Neuronal stem cell (in vitro differentiated cells): ENCODE measurements at regions not wholly inside any gene's neighbourhood (a gene's known extent, or its start where the extent isn't known, plus 50 kb on each side); places are given as distances from the start of the nearest gene placed in this dataset.

Experiments
- DNase-seq: peaks from one replicate; pipeline ENCODE4 v3.0.0-alpha.2; 2013; ENCODE audit warnings: low spot score
- H2AFZ ChIP-seq: one replicate; pipeline ENCODE4 v1.6.1; 2013; ENCODE audit warnings: mild to moderate bottlenecking, low read length, inconsistent platforms
- H2AK5ac ChIP-seq: 2 replicates; pipeline ENCODE4 v1.6.1; 2013; ENCODE audit warnings: low read depth, mild to moderate bottlenecking, inconsistent platforms, low read length, moderate library complexity, mixed read lengths
- H2BK120ac ChIP-seq: 2 replicates; pipeline ENCODE4 v1.6.1; 2013; ENCODE audit warnings: low read depth, mild to moderate bottlenecking, inconsistent platforms, low read length, moderate library complexity, mixed read lengths
- H2BK12ac ChIP-seq: one replicate; pipeline ENCODE4 v1.6.1; 2013; ENCODE audit warnings: low read length, inconsistent platforms
- H2BK15ac ChIP-seq: 2 replicates; pipeline ENCODE4 v1.6.1; 2013; ENCODE audit warnings: mild to moderate bottlenecking, low read length, inconsistent platforms, mixed read lengths
- H2BK5ac ChIP-seq: one replicate; pipeline ENCODE4 v1.6.1; 2013; ENCODE audit warnings: inconsistent platforms, mild to moderate bottlenecking, low read length, moderate library complexity
- H3K14ac ChIP-seq: one replicate; pipeline ENCODE4 v1.6.1; 2013; ENCODE audit warnings: low read length, inconsistent platforms
- H3K18ac ChIP-seq: 2 replicates; pipeline ENCODE4 v1.6.1; 2013; ENCODE audit warnings: low read length, inconsistent platforms
- H3K23ac ChIP-seq: 2 replicates; pipeline ENCODE4 v1.6.1; 2013; ENCODE audit warnings: low read depth, mild to moderate bottlenecking, mixed read lengths, low read length, inconsistent platforms; ENCODE audit not compliant: poor library complexity
- H3K27ac ChIP-seq: replicated peaks from 3 replicates; pipeline ENCODE4 v1.5.1; 2013; ENCODE audit warnings: low read length, inconsistent platforms
- H3K27me3 ChIP-seq, 3 experiments: 2 replicates each; pipeline ENCODE4 v1.6.1; 2013; ENCODE audit warnings: low read length in 3 of 3, mild to moderate bottlenecking in 2 of 3, inconsistent platforms in 1 of 3, low read depth in 1 of 3, mixed read lengths in 1 of 3, moderate library complexity in 1 of 3; ENCODE audit not compliant: control insufficient read depth in 3 of 3, insufficient read depth in 3 of 3
- H3K36me3 ChIP-seq, 2 donors: replicated peaks in 1 of 2; 2 replicates each; pipeline ENCODE4 v1.6.1; 2013; ENCODE audit warnings: low read length in 2 of 2; ENCODE audit not compliant: control insufficient read depth in 2 of 2, insufficient read depth in 2 of 2
- H3K4ac ChIP-seq: 2 replicates; pipeline ENCODE4 v1.6.1; 2013; ENCODE audit warnings: inconsistent platforms, mild to moderate bottlenecking, low read length, moderate library complexity
- H3K4me1 ChIP-seq, 2 donors: 1 replicate in 1 of 2; 2 replicates in 1 of 2; pipeline ENCODE4 v1.6.1; 2013; ENCODE audit warnings: low read length in 2 of 2, low read depth in 1 of 2; ENCODE audit not compliant: control insufficient read depth in 2 of 2, insufficient read depth in 1 of 2
- H3K4me2 ChIP-seq: one replicate; pipeline ENCODE4 v1.6.1; 2013; ENCODE audit warnings: mild to moderate bottlenecking, low read length, inconsistent platforms; ENCODE audit not compliant: insufficient read depth, poor library complexity, severe bottlenecking
- H3K4me3 ChIP-seq, 2 donors: 2 replicates each; pipeline ENCODE4 v1.5.1; 2013; ENCODE audit warnings: low read length in 2 of 2, mild to moderate bottlenecking in 2 of 2, inconsistent platforms in 1 of 2, moderate library complexity in 1 of 2
- H3K79me1 ChIP-seq: one replicate; pipeline ENCODE4 v1.6.1; 2013; ENCODE audit warnings: low read depth, mild to moderate bottlenecking, inconsistent platforms, low read length, moderate library complexity
- H3K9ac ChIP-seq: one replicate; pipeline ENCODE4 v1.6.1; 2013; ENCODE audit warnings: mild to moderate bottlenecking, low read depth, low read length, inconsistent platforms; ENCODE audit not compliant: poor library complexity
- H3K9me3 ChIP-seq, 2 donors: replicated peaks in 1 of 2; 2 replicates each; pipeline versions ENCODE3 to v1.6.1; 2013; ENCODE audit warnings: low read length in 2 of 2, mild to moderate bottlenecking in 2 of 2, inconsistent platforms in 1 of 2, low read depth in 1 of 2, mixed read lengths in 1 of 2, moderate library complexity in 1 of 2; ENCODE audit not compliant: control insufficient read depth in 2 of 2, insufficient read depth in 1 of 2
- H4K8ac ChIP-seq: one replicate; pipeline ENCODE4 v1.6.1; 2013; ENCODE audit warnings: low read depth, mild to moderate bottlenecking, inconsistent platforms, low read length, moderate library complexity
- H4K91ac ChIP-seq: one replicate; pipeline ENCODE4 v1.6.1; 2013; ENCODE audit warnings: low read length, low read depth, mild to moderate bottlenecking, inconsistent platforms; ENCODE audit not compliant: poor library complexity
- WGBS, 2 donors: extraction: QIAGEN DNeasy Blood & Tissue Kit; methylation state at CpG; one replicate each; pipeline ENCODE4 v1.1.7; 2013; ENCODE audit warnings: missing lambda C conversion rate in 2 of 2, mixed read lengths in 1 of 2; ENCODE audit not compliant: insufficient read length in 2 of 2, insufficient replicate concordance in 1 of 2; ENCODE audit errors: extremely low coverage in 2 of 2; 5-methylcytosine and 5-hydroxymethylcytosine counted together

GRCh38 chr13:74452176-74452575 is 318.0 kb upstream of the KLF12 start:
- H3K79me1 ChIP-seq: no peaks in the 10 kb centered on the region
- H3K27ac ChIP-seq: no peak overlapping the region
- H3K18ac ChIP-seq: no peak overlapping the region
- no peak overlapping the region for H4K8ac ChIP-seq
- no peak overlapping the region for H3K9ac ChIP-seq
- H3K14ac ChIP-seq: no peak overlapping the region
- no peak for DNase-seq
- no peaks in the 10 kb centered on the region for H3K36me3 ChIP-seq
- WGBS, 2 donors: no CpG with 5 or more reads among the region's 2 CpGs
- no peak overlapping the region for H2BK5ac ChIP-seq
- H3K4me3 ChIP-seq: no peak overlapping the region
- H4K91ac ChIP-seq: no peak overlapping the region
- no peak overlapping the region for H2BK120ac ChIP-seq
- H3K4me1 ChIP-seq: peaks cover 2 to 4% of the 10 kb centered on the region in 2 donors
- H3K27me3 ChIP-seq: no peaks in the 10 kb centered on the region
- H3K4ac ChIP-seq: no peak overlapping the region
- no peak overlapping the region for H2AFZ ChIP-seq
- no peak overlapping the region for H2AK5ac ChIP-seq
- H2BK15ac ChIP-seq: no peak overlapping the region
- H2BK12ac ChIP-seq: no peak overlapping the region
- no peak overlapping the region for H3K23ac ChIP-seq
- H3K4me2 ChIP-seq: no peak overlapping the region
- H3K9me3 ChIP-seq: peaks cover 0 to 3% of the 10 kb centered on the region in 2 donors

DNA sequence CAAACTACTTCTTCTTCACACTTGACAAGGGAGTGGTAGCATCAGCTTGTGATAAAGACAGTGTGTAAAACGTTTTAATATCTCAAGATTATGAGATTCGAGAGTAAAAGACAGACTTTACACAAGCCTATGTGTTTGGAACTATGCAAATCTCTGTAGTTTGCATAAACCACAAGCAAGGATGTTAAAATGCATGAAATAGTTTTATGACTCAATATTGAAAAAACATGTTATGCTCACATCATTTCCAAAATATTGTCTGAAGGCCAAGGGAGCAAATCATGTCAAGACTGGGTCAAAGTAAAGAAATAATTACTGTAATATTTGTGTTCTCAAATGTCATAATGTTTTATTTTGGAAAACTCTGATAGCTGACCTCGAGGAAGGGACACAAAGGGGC is 316.8 kb upstream of the KLF12 start:
- Histone ChIP-seq H4K91ac (no peak overlapping the region), H2BK12ac (no peak overlapping the region), H2BK120ac (no peak overlapping the region), H2AK5ac (no peak overlapping the region), H3K27me3 (no peaks in the 10 kb centered on the region), H3K79me1 (no peaks in the 10 kb centered on the region), H3K36me3 (no peaks in the 10 kb centered on the region), H3K18ac (no peak overlapping the region), H2AFZ (peak overlapping the region; percentile 5), H3K4me3 (no peak overlapping the region), H3K4ac (no peak overlapping the region), H3K9me3 (peaks cover 0 to 3% of the 10 kb centered on the region in 2 donors), H3K9ac (no peak overlapping the region), H3K14ac (no peak overlapping the region), H2BK5ac (no peak overlapping the region), H4K8ac (no peak overlapping the region), H2BK15ac (no peak overlapping the region), H3K23ac (no peak overlapping the region), H3K4me2 (no peak overlapping the region), H3K27ac (no peak overlapping the region), H3K4me1 (peaks cover 2 to 4% of the 10 kb centered on the region in 2 donors)
- WGBS, 2 donors: no CpG with 5 or more reads among the region's 3 CpGs
- DNase-seq: no peak

- no peak overlapping the region for H2BK120ac ChIP-seq
- no peak overlapping the region for H2BK12ac ChIP-seq
These were observed 316.3 kb upstream of the KLF12 start for GRCh38 chr13:74450525-74450845.

DNA sequence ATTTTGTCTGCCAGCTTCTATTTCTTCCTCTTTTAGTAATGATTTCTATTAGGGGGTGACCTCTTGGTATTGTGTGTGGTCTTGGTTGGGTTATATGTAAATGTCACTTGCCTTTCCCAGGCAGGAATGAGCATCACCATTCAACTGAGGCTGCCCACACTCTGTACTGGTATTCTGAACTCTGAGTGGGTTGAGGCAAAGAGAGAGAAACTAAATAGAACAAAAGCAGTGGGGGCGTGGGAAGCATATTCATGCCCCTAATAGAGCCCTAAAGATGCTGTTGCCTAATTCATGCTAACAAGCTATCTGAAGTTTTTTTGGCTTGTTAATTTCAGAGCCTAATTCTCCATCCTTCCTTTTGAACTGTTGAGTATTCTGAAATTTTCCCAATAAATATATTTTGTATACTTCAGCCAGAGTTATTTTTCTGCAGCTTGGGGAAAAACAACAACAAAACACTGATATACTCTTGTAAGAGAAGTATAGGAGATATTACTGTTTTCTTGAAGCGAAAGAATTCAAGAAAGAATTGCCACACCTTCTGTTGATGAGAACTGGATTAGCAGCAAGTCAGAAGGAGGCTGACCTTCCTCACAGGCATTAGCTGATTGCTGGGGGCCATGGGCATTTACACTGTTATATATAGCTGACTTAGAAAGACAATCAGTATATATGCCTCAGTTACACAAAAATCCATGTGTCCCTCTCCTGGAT is 315.8 kb upstream of the KLF12 start:
- Histone ChIP-seq H4K8ac (no peak overlapping the region), H2AK5ac (no peak overlapping the region), H2AFZ (peak overlapping the region; percentile 5), H3K9me3 (peaks cover 0 to 3% of the 10 kb centered on the region in 2 donors), H3K4ac (no peak overlapping the region), H2BK12ac (no peak overlapping the region), H4K91ac (no peak overlapping the region), H3K36me3 (no peaks in the 10 kb centered on the region), H3K79me1 (no peaks in the 10 kb centered on the region), H2BK15ac (no peak overlapping the region), H3K23ac (no peak overlapping the region), H2BK120ac (no peak overlapping the region), H3K4me1 (peaks cover 2 to 4% of the 10 kb centered on the region in 2 donors), H3K18ac (no peak overlapping the region), H3K27ac (no peak overlapping the region), H2BK5ac (no peak overlapping the region), H3K9ac (no peak overlapping the region), H3K4me2 (no peak overlapping the region), H3K4me3 (no peak overlapping the region), H3K14ac (no peak overlapping the region), H3K27me3 (no peaks in the 10 kb centered on the region)
- WGBS, 2 donors: no CpG with 5 or more reads among the region's 2 CpGs
- no peak for DNase-seq

More at GRCh38 chr13:74450525-74450845, 316.3 kb upstream of the KLF12 start:
- no peak overlapping the region for H3K4me3 ChIP-seq
- no peak for DNase-seq
- H4K8ac ChIP-seq: no peak overlapping the region
- H3K4me1 ChIP-seq: peaks cover 2 to 4% of the 10 kb centered on the region in 2 donors
- peak overlapping the region; percentile 5 for H2AFZ ChIP-seq
- no peak overlapping the region for H3K18ac ChIP-seq
- H3K27me3 ChIP-seq: no peaks in the 10 kb centered on the region
- WGBS, 2 donors: no CpG with 5 or more reads among the region's 3 CpGs
- H4K91ac ChIP-seq: no peak overlapping the region
- no peaks in the 10 kb centered on the region for H3K79me1 ChIP-seq
- H3K4me2 ChIP-seq: no peak overlapping the region
- H3K36me3 ChIP-seq: no peaks in the 10 kb centered on the region
- H2BK15ac ChIP-seq: no peak overlapping the region
- no peak overlapping the region for H2AK5ac ChIP-seq
- no peak overlapping the region for H3K4ac ChIP-seq
- H3K23ac ChIP-seq: no peak overlapping the region
- no peak overlapping the region for H2BK5ac ChIP-seq
- H3K9me3 ChIP-seq: peaks cover 0 to 3% of the 10 kb centered on the region in 2 donors
- H3K14ac ChIP-seq: no peak overlapping the region
- H3K9ac ChIP-seq: no peak overlapping the region
- H3K27ac ChIP-seq: no peak overlapping the region
